Activated naive CD4-positive, alpha-beta T cell treated with anti-CD3 and anti-CD28 coated beads, Interleukin-2, amount 10 ng/mL, durations not matched to agents 7 days and 5 days (primary cell): ENCODE measurements at regions not wholly inside any gene's neighbourhood (a gene's known extent, or its start where the extent isn't known, plus 50 kb on each side); places are given as distances from the start of the nearest gene placed in this dataset.
"Not testable (repeated sequence)": the region's sequence is repeated elsewhere in the genome, so short reads cannot be mapped to it uniquely, and the experiment has no call there.

ENCODE experiments used
- CTCF ChIA-PET: fragments of 350-600 bp; sonication (Branson Sonifier 250); formaldehyde crosslinking; loops from one replicate; lab custom pipeline; 2021; ENCODE audit warnings: antibody characterized with exemption; lab: Charles Lee
- DNase-seq: peaks from one replicate; pipeline ENCODE4 v3.0.0-alpha.2; 2020
- H3K27ac Mint-ChIP-seq: one replicate; pipeline ENCODE4 v1.8.0; 2021; ENCODE audit warnings: mild to moderate bottlenecking, moderate library complexity, mixed read lengths
- H3K27me3 Mint-ChIP-seq: one replicate; pipeline ENCODE4 v1.8.0; 2021; ENCODE audit warnings: mild to moderate bottlenecking, mixed read lengths
- H3K36me3 Mint-ChIP-seq: one replicate; pipeline ENCODE4 v1.8.0; 2021; ENCODE audit warnings: mixed read lengths
- H3K4me1 Mint-ChIP-seq: one replicate; pipeline ENCODE4 v1.8.0; 2021; ENCODE audit warnings: mixed read lengths
- H3K4me3 Mint-ChIP-seq: one replicate; pipeline ENCODE4 v1.8.0; 2021; ENCODE audit warnings: mild to moderate bottlenecking, moderate library complexity, mixed read lengths
- H3K9me3 Mint-ChIP-seq: one replicate; pipeline ENCODE4 v1.8.0; 2021; ENCODE audit warnings: mixed read lengths

DNA sequence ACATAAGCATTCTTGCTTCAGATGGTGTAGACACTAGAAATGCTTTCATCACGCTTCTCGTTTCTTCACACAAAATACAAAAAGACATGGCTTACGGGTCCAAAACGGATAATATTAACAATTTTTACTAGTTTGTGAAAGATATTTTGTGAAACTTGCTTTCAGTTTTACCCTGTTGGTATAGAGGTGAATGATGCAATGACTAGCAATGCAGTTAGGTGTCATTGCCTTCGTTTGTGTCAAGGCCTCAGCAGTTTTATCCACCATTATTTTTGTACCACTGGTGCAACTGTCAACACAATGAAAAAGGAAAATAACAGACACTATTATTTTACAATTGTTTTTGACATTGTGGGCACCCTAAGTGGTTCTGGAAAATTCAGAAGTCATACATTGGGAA is 323.0 kb downstream of the FLRT2 start:
- H3K27ac Mint-ChIP-seq: no peak overlapping the region
- no peaks in the 10 kb centered on the region for H3K27me3 Mint-ChIP-seq
- no peaks in the 10 kb centered on the region for H3K36me3 Mint-ChIP-seq
- H3K9me3 Mint-ChIP-seq: peaks cover 2% of the 10 kb centered on the region
- no peak for DNase-seq
- no peak overlapping the region for H3K4me3 Mint-ChIP-seq
- no peaks in the 10 kb centered on the region for H3K4me1 Mint-ChIP-seq
- CTCF ChIA-PET: no interaction called here

GRCh38 chr14:85852123-85852522 is 322.2 kb downstream of the FLRT2 start:
- DNase-seq, H3K9me3 Mint-ChIP-seq, H3K4me3 Mint-ChIP-seq, H3K27ac Mint-ChIP-seq, CTCF ChIA-PET, H3K27me3 Mint-ChIP-seq, H3K36me3 Mint-ChIP-seq, H3K4me1 Mint-ChIP-seq: not testable (repeated sequence)

GRCh38 chr14:85830549-85830948 is 300.6 kb downstream of the FLRT2 start:
- DNase-seq, H3K4me1 Mint-ChIP-seq, H3K27me3 Mint-ChIP-seq, H3K9me3 Mint-ChIP-seq, H3K36me3 Mint-ChIP-seq, H3K27ac Mint-ChIP-seq, H3K4me3 Mint-ChIP-seq, CTCF ChIA-PET: not testable (repeated sequence)

DNA sequence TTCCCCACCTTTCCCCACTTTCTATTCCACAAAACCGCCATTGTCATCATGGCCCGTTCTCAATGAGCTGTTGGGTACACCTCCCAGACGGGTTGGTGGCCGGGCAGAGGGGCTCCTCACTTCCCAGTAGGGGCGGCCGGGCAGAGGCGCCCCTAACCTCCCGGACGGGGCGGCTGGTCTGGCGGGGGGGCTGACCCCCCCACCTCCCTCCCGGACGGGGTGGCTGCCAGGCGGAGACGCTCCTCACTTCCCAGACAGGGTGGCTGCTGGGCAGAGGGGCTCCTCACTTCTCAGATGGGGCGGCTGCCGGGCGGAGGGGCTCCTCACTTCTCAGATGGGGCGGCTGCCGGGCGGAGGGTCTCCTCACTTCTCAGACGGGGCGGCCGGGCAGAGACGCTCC is 299.7 kb downstream of the FLRT2 start:
- DNase-seq, H3K4me1 Mint-ChIP-seq, H3K27me3 Mint-ChIP-seq, H3K9me3 Mint-ChIP-seq, H3K27ac Mint-ChIP-seq, H3K36me3 Mint-ChIP-seq, CTCF ChIA-PET, H3K4me3 Mint-ChIP-seq: not testable (repeated sequence)

DNA sequence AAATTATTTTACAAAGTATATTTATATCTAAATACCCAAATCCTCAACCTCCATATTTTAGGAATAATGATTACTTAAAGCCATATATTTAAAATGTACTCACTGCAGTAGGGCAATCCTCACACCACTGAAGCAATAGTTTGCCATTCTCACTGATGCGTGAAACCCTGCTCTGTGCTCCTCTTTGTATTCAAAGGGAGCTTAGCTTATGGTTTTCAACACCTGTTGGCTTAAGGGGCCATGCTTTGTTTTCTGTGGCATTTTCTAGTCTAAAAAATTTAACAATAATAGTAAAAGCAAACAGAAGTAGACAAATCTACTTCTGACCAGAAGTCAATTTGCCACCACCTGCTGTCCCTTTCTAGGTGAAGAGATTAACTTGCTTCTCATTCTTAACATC is 294.6 kb downstream of the FLRT2 start:
- no peak overlapping the region for H3K27ac Mint-ChIP-seq

DNA sequence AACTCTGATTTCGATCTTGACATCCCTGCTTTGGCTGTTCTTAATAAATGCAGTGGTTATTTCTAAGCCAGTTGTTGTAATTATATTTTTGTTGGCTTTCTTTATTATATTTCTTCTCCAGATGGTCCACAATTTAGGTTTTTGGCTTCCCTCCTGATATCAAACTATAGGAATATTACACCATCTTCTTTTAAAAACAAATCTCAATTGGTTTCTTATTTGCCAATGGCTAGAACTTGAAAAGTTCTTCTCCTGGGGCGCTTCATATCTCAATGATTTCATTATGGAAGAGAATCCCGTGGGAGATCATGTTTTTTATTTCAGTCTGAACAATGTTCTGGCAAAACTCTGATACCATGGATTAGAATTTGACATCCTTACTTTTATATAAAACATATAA is 292.3 kb downstream of the FLRT2 start:
- CTCF ChIA-PET: no interaction called here
- H3K27ac Mint-ChIP-seq: no peak overlapping the region
- no peaks in the 10 kb centered on the region for H3K27me3 Mint-ChIP-seq

More for the DNA sequence above, 294.6 kb downstream of the FLRT2 start:
- Mint-ChIP-seq H3K36me3 (no peaks in the 10 kb centered on the region), H3K4me3 (no peak overlapping the region), H3K9me3 (no peaks in the 10 kb centered on the region), H3K27me3 (no peaks in the 10 kb centered on the region), H3K4me1 (no peaks in the 10 kb centered on the region)
- no peak for DNase-seq
- CTCF ChIA-PET: no interaction called here

DNA sequence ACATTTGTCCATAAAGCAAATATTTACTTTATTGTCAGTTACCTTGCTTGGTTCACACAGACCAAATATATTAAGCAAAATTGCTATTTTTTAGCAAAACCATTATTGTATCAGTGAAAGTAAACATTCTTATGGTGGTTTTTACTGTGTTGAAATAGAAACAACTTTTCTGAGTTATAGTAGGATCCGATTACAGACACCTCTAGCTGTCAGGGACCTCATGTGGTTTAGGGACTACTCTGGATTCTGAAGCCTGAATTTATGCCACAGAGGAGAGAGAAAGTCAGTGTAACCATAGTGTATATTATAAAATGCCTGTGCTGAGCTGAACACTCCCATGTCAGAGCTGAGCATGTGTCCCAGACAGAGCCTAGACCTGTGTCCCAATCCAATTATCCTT is 287.5 kb downstream of the FLRT2 start:
- Mint-ChIP-seq H3K27ac (no peak overlapping the region), H3K9me3 (peaks cover 2% of the 10 kb centered on the region), H3K4me3 (no peak overlapping the region), H3K36me3 (no peaks in the 10 kb centered on the region), H3K27me3 (no peaks in the 10 kb centered on the region), H3K4me1 (peaks cover 2% of the 10 kb centered on the region)
- DNase-seq: no peak
- CTCF ChIA-PET: no interaction called here

More for the DNA sequence above, 292.3 kb downstream of the FLRT2 start:
- no peak for DNase-seq
- H3K4me1 Mint-ChIP-seq: no peaks in the 10 kb centered on the region
- H3K36me3 Mint-ChIP-seq: no peaks in the 10 kb centered on the region
- peaks cover 2% of the 10 kb centered on the region for H3K9me3 Mint-ChIP-seq
- no peak overlapping the region for H3K4me3 Mint-ChIP-seq

DNA sequence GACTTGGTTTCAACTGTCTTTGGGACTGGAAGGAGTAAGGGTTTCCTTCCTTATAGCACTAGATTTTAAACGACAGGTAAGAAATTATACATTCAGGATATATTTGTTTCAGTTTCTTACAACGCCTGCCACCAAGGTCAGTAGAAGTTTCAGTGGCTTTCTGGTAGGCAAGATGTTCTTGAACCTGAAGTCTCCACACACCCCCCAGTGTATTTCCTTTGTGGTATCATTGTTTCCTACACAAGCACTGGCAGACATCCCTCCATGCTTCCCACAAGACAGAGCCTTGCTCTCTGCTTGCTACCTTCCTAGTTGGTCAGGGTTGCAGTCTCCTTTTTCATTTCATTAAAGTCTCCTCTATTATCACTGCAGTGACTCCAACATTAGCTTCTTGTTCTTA is 283.1 kb downstream of the FLRT2 start:
- H3K27ac Mint-ChIP-seq: no peak overlapping the region
- CTCF ChIA-PET: no interaction called here
- no peaks in the 10 kb centered on the region for H3K9me3 Mint-ChIP-seq
- no peaks in the 10 kb centered on the region for H3K27me3 Mint-ChIP-seq
- H3K4me3 Mint-ChIP-seq: no peak overlapping the region
- peaks cover 2% of the 10 kb centered on the region for H3K4me1 Mint-ChIP-seq
- H3K36me3 Mint-ChIP-seq: no peaks in the 10 kb centered on the region
- no peak for DNase-seq

- Mint-ChIP-seq H3K36me3 (no peaks in the 10 kb centered on the region), H3K4me3 (no peak overlapping the region), H3K27ac (no peak overlapping the region), H3K27me3 (no peaks in the 10 kb centered on the region), H3K9me3 (no peaks in the 10 kb centered on the region), H3K4me1 (peaks cover 2% of the 10 kb centered on the region)
- DNase-seq: no peak
- CTCF ChIA-PET: no interaction called here
Measured at GRCh38 chr14:85811340-85811739, 281.4 kb downstream of the FLRT2 start.

DNA sequence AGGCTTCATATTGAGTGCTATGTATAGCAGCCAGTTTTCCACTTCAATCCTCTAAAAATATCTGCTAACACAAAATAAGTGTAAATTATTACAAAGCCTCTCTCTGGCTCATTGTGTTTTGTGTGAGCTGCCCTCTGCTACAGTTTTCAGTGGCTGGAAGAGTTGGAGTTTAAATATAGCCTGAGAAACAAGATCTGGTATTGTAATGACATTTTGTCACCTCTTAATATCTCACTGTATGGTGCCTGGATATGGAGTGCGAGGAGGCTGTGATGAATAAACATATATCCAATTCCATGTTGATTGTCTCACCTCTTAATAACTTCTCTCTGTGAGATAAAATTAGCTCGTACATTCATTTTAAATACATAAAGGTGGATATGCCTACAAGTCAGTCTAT is 269.7 kb downstream of the FLRT2 start:
- peaks cover 4% of the 10 kb centered on the region for H3K9me3 Mint-ChIP-seq
- no peak for DNase-seq
- H3K4me1 Mint-ChIP-seq: no peaks in the 10 kb centered on the region
- no peaks in the 10 kb centered on the region for H3K27me3 Mint-ChIP-seq
- no peak overlapping the region for H3K4me3 Mint-ChIP-seq
- H3K36me3 Mint-ChIP-seq: no peaks in the 10 kb centered on the region
- no peak overlapping the region for H3K27ac Mint-ChIP-seq
- CTCF ChIA-PET: no interaction called here

GRCh38 chr14:85798856-85799255 is 268.9 kb downstream of the FLRT2 start:
- Mint-ChIP-seq H3K27me3 (no peaks in the 10 kb centered on the region), H3K4me3 (no peak overlapping the region), H3K9me3 (peaks cover 2% of the 10 kb centered on the region), H3K27ac (no peak overlapping the region), H3K4me1 (no peaks in the 10 kb centered on the region), H3K36me3 (no peaks in the 10 kb centered on the region)
- CTCF ChIA-PET: no interaction called here
- DNase-seq: no peak

GRCh38 chr14:85793533-85793932 is 263.6 kb downstream of the FLRT2 start:
- CTCF ChIA-PET: no interaction called here
- Mint-ChIP-seq H3K27me3 (no peaks in the 10 kb centered on the region), H3K4me1 (peaks cover 7% of the 10 kb centered on the region), H3K4me3 (no peak overlapping the region), H3K36me3 (no peaks in the 10 kb centered on the region), H3K27ac (no peak overlapping the region), H3K9me3 (no peaks in the 10 kb centered on the region)
- no peak for DNase-seq

DNA sequence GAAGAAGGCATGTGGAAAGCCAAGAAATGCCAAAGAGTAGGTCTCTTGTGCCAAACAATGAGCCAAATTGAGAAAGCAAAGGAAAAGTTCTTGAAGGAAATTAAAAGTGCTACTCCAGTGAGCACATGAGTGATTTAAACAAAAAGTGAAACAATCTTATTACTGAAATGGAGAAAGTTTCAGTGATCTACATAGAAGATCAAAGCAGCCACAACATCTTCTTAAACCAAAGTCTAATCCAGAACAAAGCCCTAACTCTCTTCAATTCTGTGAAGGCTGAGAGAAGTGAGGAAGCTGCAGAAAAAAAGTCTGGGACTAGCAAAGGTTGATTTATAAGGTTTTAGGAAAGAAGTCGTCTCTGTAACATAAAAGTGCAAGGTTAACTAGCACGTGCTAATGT is 259.6 kb downstream of the FLRT2 start:
- no peaks in the 10 kb centered on the region for H3K9me3 Mint-ChIP-seq
- peaks cover 7% of the 10 kb centered on the region for H3K4me1 Mint-ChIP-seq
- H3K27me3 Mint-ChIP-seq: no peaks in the 10 kb centered on the region
- H3K4me3 Mint-ChIP-seq: no peak overlapping the region
- H3K27ac Mint-ChIP-seq: no peak overlapping the region
- no peaks in the 10 kb centered on the region for H3K36me3 Mint-ChIP-seq
- DNase-seq: no peak
- CTCF ChIA-PET: no interaction called here

DNA sequence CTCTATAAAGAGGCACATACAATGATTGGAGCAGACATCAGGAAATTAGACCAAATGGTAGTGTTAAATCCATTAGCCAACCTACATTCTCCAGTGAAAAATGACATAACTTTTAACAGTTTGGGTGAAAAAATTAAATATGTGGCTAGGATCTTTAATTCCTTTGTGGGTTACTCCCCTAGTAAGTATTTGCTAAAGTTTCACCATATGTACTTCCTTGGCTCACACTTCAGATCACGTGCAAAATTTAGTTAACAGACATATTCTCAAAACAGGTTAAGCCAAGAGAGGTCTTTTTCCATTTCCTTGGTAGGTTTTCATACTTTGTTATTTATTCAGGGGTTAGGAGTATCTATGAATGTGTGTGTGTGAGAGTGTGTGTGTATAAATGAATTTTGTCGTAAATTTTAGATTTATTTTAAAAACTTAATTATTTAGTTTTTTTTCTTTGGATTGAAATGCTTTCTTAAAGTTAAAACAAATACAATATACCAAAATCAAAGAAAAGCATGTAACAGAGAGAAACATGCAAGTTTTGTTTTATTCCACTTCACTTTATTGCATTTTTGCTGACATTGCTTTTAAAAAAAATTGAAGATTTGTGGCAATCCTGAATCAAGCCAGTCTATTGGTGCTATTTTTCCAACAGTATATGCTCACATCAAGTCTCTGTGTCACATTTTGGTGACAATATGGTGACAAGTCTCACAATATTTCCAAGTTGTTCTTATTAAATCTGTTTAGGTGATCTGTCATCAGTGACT is 258.7 kb downstream of the FLRT2 start:
- H3K9me3 Mint-ChIP-seq: no peaks in the 10 kb centered on the region
- H3K4me3 Mint-ChIP-seq: no peak overlapping the region
- no peaks in the 10 kb centered on the region for H3K36me3 Mint-ChIP-seq
- H3K4me1 Mint-ChIP-seq: peaks cover 7% of the 10 kb centered on the region
- no peaks in the 10 kb centered on the region for H3K27me3 Mint-ChIP-seq
- CTCF ChIA-PET: no interaction called here
- DNase-seq: no peak
- H3K27ac Mint-ChIP-seq: no peak overlapping the region

DNA sequence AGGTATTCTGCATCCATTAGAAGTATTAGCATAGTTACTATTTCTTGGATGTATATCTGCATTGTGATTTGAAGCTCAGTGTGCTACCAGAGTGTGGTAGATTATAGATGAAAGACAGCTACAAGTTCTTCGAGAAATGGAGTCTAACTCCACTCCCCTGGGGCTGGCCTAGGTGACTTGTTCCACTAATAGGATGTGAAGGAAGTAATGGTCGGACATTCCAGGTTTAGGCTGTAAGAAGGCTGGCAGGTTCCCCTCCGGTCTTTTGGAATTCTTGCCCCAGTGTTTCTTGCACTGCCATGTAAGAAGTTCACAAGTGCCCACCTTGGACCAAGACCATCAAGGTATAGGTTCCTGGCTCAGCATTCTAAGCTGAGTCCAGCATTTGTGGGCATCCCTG is 236.4 kb downstream of the FLRT2 start:
- H3K27ac Mint-ChIP-seq: no peak overlapping the region
- no peaks in the 10 kb centered on the region for H3K36me3 Mint-ChIP-seq
- CTCF ChIA-PET: no interaction called here
- no peaks in the 10 kb centered on the region for H3K27me3 Mint-ChIP-seq
- peaks cover 2% of the 10 kb centered on the region for H3K9me3 Mint-ChIP-seq
- no peak overlapping the region for H3K4me3 Mint-ChIP-seq
- no peak for DNase-seq
- no peaks in the 10 kb centered on the region for H3K4me1 Mint-ChIP-seq

DNA sequence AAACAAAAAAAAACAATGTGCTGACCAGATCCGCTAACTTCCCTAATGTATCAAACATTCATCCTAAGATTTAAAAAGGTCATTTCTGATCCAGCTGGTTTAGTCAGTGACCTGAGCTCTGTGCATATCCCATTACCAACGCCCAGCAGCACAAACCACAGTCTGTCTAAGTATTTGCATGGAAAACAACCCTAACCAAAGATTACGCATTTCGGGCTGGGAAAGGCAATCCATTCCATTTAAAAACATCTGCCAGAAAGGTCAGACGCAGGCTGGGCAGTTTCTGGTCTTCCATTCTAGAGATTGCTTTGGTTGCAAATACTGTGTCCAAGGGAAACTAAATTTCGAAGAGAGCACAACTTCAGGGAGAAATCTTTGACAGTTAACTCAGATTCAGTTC is 234.9 kb downstream of the FLRT2 start:
- DNase-seq: no peak
- no peak overlapping the region for H3K27ac Mint-ChIP-seq
- H3K9me3 Mint-ChIP-seq: peaks cover 4% of the 10 kb centered on the region
- no peaks in the 10 kb centered on the region for H3K36me3 Mint-ChIP-seq
- CTCF ChIA-PET: no interaction called here
- H3K4me1 Mint-ChIP-seq: no peaks in the 10 kb centered on the region
- no peak overlapping the region for H3K4me3 Mint-ChIP-seq
- no peaks in the 10 kb centered on the region for H3K27me3 Mint-ChIP-seq
